ENCODE measurements at regions not wholly inside any gene's neighbourhood (a gene's known extent, or its start where the extent isn't known, plus 50 kb on each side); places are given as distances from the start of the nearest gene placed in this dataset.
"Not testable (repeated sequence)": the region's sequence is repeated elsewhere in the genome, so short reads cannot be mapped to it uniquely, and the experiment has no call there.

DNA sequence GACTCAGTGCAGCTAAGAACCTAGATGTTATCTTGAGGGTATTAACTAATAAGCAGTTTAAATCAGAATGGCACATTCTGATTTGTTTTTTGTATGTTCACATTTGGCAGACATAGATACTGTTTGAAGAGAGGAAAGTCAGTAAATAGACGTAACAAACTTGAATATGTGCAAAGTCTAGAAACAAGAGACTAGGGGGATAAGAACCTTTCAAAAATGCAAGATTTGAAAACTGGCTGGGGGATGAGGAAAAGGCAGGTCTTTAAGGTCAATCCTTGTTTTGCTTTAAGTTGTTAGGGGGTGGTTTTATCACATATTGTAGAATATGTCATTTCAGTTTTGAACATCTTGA is 136.5 kb downstream of the ZNF92 start:
- DNase-seq (ENCODE audit: low spot score) = not testable (repeated sequence)

DNA sequence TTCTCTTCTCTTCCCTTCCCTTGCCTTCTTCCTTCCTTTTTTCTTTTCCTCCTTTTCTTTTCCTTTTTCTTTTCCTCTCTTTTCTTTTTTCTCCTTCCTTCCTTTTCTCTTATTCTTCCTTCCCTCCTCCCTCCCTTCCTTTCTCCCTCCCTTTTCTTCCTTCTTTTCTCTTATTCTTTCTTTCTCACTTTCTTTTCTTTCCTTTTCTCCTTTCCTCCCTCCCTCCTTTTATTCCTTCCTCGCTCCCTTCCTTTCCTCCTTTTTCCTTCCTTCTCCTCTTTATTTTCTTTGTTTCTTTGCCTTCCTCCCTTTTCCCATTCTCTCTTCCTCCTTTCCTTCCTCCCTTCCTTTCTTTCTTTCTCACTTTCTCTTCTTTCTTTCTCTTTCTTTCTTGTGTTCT is 146.1 kb downstream of the ZNF92 start:
- not testable (repeated sequence) for DNase-seq (ENCODE audit: low spot score)

DNA sequence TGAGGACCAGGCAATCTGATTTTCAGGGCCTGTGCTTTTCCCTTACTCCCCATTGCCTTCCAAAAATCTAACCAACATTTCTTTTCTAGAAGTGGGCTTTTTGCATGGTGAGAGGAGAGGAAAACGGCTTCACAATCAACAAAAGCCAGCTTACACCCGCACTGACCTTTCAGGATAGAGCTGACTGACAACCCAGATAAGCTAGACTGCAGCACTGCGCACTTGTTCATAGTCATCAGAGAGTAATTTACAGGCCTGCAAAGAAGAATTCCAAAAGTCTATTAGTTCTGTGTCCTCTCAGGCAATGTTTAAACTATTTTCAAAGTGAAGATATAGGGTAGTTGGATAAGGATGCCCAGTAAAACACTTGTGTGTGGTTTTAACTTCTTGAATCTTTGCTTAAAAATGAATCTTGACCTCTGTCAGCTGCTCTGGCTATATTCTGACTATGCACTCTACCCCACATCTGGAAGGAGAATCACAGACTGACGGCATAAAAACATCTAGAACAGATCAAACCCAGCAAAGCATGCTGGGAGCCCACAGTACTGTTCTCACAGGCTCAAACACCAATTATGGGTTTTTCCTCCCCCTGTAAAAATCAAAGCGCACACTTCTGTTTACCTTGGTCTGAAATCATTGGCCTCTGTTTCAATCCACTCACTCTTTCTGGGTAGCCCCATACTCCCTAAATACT is 172.0 kb downstream of the ZNF92 start:
- DNase-seq (ENCODE audit: low spot score) = not testable (repeated sequence)

DNA sequence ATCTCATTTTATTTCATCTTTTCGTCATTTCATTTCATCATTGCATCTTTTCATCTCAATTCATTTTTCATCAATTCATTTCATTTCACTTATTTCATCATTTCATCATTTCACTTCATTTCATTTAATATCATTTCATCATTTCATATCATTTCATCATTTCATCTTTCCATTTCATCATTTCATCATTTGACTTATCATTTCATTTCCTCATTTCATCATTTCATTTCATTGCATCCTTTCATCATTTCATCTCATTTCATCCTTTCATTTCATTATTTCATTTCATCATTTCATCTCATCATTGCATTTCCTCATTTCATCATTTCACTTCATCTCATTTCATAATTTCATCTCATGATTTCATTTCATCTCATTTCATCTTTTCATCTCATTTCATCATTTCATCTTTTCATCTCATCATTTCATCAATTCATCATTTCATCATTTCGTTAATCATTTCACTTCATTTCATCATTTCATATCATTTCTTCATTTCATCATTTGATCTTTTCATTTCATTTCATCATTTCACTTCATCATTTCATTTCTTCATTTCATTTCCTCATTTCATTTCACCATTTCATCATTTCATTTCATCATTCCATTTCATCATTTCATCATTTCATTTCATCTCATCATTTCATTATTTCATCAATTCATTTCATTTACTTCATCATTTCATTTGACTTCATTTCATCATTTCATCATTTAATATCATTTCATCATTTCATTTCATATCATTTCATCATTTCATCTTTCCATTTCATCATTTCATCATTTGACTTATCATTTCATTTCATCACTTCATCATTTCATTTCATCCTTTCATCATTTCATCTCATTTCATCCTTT is 176.2 kb downstream of the ZNF92 start:
- DNase-seq (ENCODE audit: low spot score) = not testable (repeated sequence)

DNA sequence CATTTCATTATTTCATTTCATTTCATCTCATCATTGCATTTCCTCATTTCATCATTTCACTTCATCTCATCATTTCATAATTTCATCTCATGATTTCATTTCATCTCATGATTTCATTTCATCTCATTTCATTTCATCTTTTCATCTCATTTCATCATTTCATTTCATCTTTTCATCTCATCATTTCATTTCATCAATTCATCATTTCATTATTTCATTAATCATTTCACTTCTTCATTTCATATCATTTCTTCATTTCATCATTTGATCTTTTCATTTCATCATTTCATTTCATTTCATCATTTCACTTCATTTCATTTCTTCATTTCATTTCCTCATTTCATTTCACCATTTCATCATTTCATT is 176.8 kb downstream of the ZNF92 start:
- not testable (repeated sequence) for DNase-seq (ENCODE audit: low spot score)

DNA sequence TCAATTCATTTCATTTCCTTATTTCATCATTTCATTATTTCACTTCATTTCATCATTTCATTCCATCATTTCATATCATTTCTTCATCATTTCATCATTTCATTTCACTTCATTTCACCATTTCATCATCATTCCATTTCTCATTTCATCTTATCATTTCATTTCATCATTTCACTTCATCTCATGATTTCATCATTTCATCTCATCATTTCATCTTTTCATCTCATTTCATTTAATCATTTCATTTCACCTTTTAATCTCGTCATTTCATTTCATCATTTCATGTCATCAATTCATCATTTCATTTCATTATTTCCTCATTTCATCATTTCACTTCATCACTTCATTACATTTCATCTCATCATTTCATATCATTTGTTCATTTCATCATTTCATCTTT is 177.4 kb downstream of the ZNF92 start:
- not testable (repeated sequence) for DNase-seq (ENCODE audit: low spot score)

DNA sequence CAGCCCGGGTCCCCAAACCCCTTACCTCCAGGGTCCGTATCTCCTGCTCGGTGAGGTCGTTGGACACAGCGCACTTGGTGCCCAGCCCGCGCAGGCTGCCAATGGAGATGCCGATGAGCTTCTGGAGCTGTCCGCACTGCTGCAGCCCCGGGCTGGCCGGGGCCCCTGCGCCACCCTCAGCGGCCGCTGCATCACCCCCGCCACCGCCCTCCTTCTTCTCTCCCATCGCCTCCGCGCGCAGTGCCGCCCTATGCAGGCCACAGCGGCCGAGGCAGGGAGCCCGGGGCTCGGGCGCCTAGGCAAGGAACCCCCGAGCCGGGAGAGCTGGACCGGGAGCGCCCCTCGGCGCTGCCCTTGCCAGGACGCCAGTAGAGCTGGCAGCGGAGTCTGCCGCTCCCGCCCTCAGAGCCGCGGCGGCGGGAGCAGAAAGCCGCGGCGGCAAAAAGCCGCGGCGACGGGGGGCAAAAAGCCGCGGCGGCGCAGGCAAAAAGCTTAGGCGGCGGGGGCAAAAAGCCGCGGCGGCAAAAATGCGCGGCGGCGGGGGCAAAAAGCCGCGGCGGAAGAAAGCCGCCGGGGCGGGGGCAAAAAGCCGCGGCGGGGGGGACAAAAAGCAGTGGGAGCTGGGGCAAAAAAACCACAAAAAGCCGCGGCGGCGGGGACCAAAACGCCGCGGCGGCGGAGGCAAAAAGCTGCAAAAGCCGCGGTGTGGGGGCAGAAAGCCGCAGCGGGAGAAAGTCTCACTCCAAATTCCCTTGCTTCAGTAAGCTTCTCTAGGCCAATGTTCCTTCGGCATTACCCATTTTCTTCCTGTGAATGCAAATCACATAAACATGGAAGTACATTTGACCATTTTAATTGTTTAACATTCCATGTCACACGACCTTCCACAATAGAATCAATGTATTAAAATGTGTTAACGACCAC is 181.2 kb downstream of the ZNF92 start:
- not testable (repeated sequence) for DNase-seq (ENCODE audit: low spot score)

DNA sequence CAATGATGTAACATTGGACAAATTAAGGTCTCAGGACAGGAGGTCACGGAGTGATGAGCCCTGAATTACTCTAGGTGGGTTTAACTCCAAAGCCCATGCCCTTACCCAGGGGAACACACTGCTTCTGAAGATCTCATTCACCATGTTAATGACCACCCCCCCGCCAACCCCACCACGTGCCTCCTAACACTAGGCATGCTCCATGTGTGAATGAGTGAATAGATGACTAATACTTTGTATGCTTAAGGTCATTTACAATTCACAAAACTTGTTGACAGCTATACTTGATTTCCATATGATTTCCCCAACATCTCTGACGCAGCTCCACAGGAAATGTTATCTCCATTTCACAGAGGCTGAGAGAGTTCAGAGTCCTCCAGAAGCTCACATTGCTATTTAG is 184.9 kb downstream of the ZNF92 start:
- not testable (repeated sequence) for DNase-seq (ENCODE audit: low spot score)

DNA sequence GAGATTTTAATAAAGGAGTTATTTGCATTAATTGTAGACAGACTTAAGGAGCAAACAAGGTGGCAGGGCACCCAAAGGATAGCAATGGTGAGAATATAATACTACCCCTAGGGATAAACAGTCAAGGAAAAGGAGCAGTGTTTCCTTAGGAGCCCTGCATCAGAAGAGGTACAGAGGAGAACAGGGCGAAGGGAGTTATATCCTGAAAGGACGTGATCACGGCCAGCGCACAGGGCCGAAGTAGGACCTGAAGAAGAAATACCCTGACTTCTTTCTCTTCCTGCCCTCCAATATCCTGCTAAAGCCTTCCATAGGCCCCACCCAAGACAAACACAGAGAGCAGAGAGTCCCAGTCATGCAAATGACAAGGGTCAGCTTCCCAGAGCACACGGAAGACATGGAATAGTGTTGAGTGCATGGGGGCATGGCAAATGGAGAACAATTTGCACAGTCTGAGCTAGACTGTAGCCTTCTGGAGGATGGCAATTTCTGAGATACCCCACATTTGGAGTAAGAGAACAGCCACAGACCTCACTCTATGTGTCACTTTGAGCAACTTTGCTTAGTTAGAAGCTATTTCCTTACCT is 188.2 kb downstream of the ZNF92 start:
- not testable (repeated sequence) for DNase-seq (ENCODE audit: low spot score)

DNA sequence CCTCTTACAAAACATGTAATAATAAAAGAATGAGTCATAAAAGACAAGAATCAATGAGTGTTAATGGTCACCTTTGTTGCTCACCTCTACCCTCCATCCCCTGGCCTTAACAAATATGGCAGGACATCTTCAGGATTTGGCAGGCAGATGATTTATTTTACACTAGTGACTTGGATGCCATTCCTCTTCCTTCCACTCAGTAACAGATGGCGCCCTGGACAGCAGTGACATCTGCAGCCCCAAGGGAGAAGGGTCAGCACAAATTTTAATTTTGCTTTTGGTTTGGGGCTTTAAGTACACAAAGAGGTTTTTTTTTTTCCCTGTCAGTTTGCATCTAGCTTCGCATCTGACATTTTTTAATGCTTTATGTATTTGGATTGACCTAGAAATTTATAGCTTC is 188.9 kb downstream of the ZNF92 start:
- DNase-seq (ENCODE audit: low spot score) = not testable (repeated sequence)

DNA sequence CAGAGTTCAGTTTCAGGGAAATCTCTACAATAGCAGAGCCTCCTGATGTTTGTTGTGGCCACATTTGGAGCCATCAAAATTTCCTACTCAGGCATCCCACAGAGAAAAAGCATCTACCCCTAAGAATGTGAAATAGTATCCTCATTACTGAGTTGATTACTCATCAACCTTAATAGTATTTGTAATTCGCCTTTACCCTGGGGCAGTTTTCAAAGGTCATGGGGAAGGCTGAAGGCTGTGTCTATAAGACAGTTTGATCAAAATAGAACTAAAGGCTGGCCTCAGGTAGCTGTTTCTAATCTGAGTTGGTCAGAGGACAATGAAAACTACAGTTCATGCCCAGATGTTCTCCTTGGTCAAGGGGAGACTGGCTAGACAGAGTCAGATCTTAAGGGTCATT is 189.7 kb downstream of the ZNF92 start:
- not testable (repeated sequence) for DNase-seq (ENCODE audit: low spot score)

DNA sequence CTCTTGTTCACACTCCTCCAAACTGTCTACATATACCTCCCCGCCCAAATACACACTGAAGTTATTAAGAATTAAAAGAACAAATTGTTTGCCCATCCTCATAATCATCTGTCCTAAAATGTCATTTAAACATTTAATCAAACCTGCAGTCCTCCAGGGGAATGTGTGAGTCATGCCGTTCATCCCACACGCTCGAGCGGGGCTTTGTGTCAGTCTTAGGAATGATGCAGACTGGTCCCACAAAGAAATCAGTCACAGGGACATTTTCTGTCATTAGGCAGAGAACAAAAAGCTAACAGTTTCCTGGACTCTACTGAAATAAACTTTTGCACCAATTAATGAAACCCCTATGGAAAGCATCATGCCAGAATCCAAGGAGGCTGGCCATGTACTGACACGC is 194.6 kb downstream of the ZNF92 start:
- not testable (repeated sequence) for DNase-seq (ENCODE audit: low spot score)

DNA sequence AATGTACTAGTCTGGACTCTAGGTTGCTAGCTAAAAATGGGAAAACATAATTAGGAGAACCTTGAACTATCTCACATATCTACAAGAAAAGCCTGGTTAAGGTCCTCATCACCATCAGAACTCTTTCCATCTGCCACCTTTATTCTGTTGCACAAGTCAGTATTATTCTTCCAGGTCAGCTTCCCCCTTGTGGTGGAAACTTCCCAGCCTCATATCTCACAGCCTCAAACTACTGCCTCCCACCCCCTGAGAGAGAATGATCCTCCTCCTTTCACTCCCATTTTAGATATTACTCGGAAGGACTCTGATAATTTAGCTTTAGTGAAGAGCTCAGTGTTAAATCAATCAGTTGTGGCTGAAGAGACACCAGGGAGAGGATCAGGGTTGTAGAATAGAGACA is 197.3 kb downstream of the ZNF92 start:
- not testable (repeated sequence) for DNase-seq (ENCODE audit: low spot score)

DNA sequence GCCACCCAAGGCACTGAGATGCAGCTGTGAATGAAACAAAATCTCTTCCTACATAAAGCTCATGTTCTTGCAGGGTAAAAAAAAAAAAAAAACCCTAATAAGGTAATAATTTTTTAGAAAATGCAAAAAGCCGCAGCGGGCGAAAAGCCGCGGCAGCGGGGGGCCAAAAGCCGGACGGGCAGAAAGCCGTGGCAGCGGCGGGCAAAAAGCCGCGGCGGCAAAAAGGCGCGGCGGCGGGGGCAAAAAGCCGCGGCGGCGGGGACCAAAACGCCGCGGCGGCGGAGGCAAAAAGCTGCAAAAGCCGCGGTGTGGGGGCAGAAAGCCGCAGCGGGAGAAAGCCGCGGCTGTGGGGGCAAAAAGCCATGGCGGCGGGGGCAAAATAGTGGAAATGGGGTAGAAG is 198.9 kb downstream of the ZNF92 start:
- DNase-seq (ENCODE audit: low spot score) = not testable (repeated sequence)

DNA sequence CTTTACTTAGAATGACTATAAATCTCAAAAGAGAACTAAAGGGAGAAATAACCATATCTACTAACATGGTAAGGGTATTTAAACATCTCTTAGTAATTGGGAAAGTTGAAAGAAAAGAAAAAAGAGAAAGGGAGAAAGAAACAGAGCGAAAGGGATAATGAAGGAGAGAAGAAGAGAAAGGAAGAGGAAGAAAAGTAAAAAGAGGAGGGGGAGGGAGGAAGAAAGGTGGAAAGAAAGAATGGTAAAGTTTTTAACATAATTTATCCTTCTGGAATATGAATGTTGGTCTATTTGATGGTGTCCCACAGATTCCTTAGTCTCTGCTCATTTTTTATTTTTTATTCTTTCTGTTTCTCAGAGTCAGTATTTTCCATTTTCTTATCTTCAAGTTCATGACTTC is 202.7 kb downstream of the ZNF92 start:
- DNase-seq (ENCODE audit: low spot score) = not testable (repeated sequence)

DNA sequence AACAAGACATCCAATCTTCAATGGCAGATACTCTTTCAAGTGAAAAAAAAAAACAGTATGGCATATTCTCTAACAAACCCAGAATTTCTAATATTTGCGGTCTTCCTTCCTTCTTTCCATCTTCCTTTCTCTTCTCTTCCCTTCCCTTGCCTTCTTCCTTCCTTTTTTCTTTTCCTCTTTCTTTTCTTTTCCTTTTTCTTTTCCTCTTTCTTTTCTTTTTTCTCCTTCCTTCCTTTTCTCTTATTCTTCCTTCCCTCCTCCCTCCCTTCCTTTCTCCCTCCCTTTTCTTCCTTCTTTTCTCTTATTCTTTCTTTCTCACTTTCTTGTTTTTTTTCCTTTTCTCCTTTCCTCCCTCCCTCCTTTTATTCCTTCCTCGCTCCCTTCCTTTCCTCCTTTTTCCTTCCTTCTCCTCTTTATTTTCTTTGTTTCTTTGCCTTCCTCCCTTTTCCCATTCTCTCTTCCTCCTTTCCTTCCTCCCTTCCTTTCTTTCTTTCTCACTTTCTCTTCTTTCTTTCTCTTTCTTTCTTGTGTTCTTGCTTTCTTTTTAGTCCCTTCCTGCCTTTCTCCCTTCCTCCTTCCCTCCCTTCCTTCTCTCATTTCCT is 209.0 kb downstream of the ZNF92 start:
- DNase-seq (ENCODE audit: low spot score) = not testable (repeated sequence)

DNA sequence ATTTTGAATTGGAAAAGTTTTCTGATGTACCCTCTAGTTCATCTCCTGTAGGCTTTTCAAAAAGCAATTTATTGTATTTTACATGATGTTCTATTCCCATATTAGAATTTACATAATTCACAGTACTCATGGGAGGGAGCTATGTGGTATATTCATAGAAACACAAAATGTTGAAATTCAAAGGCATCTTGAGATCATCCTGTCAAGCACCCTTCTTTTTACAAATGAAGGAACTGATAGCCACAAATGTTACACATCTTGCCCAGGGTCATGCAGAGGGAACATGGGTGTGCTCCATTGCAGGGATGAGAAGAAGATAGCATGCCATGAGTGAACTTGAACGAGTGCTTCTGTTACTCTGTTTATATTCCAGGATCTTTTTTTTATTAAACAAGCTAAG is 228.8 kb downstream of the ZNF92 start:
- DNase-seq (ENCODE audit: low spot score) = not testable (repeated sequence)

DNA sequence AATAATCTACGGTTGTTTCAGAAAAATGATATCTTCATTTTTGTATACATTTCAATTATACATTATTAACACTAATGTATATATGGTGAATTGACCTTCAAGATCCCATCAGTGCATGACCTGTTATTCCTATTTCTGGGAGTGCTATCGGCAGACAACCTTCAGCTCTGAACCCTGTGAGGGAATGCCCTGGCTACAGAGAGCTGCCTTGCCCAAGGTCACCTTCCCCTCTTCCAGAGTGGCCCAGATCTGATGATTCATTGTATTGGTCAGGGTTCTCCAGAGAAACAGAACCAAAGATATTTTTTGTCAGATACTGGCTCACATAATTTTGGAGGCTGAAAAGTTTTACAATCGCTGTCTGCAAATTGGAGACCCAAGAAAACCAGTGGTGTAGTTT is 235.5 kb downstream of the ZNF92 start:
- DNase-seq (ENCODE audit: low spot score) = no peak

DNA sequence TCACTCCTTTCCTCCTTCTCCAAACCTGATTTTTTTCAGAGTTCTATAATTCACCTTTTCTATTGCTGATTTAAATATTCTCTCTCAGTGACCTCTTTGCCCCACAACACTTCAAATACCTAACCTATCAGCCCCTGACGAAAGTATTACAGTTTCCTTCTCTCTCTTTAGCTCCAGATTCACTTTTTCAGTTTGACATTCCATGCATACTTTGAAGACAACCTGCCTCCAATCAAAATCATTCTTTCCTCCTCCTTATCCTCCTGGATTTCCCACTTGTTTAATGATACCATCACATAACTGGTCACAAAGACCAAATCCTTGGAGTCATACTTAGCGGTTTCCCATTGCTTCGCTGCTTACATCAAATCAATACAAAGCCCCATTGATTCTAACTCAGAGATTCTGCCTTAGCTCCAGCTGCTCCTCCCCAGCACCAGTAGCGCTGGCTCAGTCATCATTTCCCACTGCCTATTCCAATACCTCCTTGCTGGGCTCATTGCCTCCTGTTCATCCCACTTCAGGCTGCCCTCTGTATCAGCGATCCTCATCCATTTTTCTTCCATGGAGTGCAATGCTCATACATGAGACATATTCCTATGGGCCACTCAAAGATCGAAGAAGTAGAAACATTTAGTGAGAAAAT is 240.1 kb downstream of the ZNF92 start:
- DNase-seq (ENCODE audit: low spot score) = not testable (repeated sequence)

DNA sequence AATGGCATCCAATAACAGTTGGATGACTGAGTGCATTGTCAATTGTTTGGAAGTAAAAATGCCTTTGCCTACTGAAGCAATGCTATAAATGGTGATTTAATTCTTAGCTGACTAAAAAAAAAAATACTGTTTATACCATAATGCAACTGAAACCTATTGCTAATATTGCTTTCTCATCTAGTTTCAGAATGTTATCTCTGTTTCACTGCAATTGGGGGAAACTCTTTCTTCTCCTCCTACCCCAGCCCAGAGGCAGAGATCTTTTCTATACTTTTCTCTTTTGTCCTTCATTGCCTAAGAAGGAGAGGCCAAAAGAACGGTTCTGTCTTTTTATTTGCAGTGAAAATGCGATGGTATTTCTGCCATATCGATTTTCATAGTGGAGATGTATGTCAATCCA is 242.5 kb downstream of the ZNF92 start:
- not testable (repeated sequence) for DNase-seq (ENCODE audit: low spot score)

DNA sequence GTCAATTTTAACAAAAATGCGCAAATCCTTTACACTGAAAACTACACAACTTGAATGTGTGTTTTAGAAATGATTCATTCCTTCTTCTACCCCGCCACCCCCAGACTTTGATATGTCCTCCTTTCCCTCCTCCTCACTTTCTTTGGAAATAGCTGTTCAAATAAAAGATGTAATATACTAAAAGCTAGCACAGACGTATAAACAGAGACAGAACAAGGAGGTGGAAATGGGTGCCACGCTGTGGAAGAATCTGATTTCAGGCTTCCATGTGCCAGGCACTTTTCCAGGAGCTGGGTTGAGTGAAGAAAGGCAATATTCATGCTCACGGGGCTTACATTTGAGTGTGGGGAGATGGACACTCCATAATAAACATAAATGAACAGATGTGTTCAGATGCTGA is 246.6 kb downstream of the ZNF92 start:
- DNase-seq (ENCODE audit: low spot score) = not testable (repeated sequence)

All from hepatic stellate cell (primary cell).